H1 (cell line): ENCODE measurements at regions not wholly inside any gene's neighbourhood (a gene's known extent, or its start where the extent isn't known, plus 50 kb on each side); places are given as distances from the start of the nearest gene placed in this dataset.

Experiments
- ASH2L ChIP-seq: fragments of 200-600, 300-600 bp; sonication (generic); IDR thresholded peaks from one replicate; pipeline ENCODE4 v1.7.1; 2017; ENCODE audit warnings: low read length
- ATF2 ChIP-seq: IDR thresholded peaks from 2 replicates; pipeline ENCODE4 v1.6.1; 2012; ENCODE audit warnings: low read length, inconsistent platforms
- CREB1 ChIP-seq: IDR thresholded peaks from 2 replicates; pipeline ENCODE4 v1.6.1; 2012; ENCODE audit warnings: inconsistent platforms
- SP2 ChIP-seq: IDR thresholded peaks from 2 replicates; pipeline ENCODE4 v1.6.1; 2012; ENCODE audit warnings: mild to moderate bottlenecking, low read length, inconsistent platforms
- SRF ChIP-seq: IDR thresholded peaks from 2 replicates; pipeline ENCODE4 v1.6.1; 2011; ENCODE audit warnings: mild to moderate bottlenecking, low read depth, low read length, moderate library complexity

- TF ChIP-seq CREB1 (no peak), SRF (no peak), ATF2 (no peak), SP2 (no peak), ASH2L (no peak)
Observed at GRCh38 chr3:64917914-64918453, 230.2 kb upstream of the ADAMTS9 start (continued).
